HepG2 (cell line): ENCODE measurements at regions not wholly inside any gene's neighbourhood (a gene's known extent, or its start where the extent isn't known, plus 50 kb on each side); places are given as distances from the start of the nearest gene placed in this dataset.

Source experiments
- ARHGAP35 ChIP-seq: sonication (generic); formaldehyde crosslinking; IDR thresholded peaks from 2 replicates; pipeline ENCODE4 v1.9.0; 2022; ENCODE audit warnings: mild to moderate bottlenecking, inconsistent platforms, moderate library complexity, missing genetic modification reagents, borderline replicate concordance
- HCFC1 ChIP-seq: fragments of 150-350 bp; IDR thresholded peaks from 2 replicates; pipeline ENCODE4 v1.6.1; 2014; ENCODE audit warnings: low read depth, low read length
- KLF13 ChIP-seq: sonication (generic); formaldehyde crosslinking; IDR thresholded peaks from 2 replicates; pipeline ENCODE4 v1.4.0; 2020; ENCODE audit warnings: mild to moderate bottlenecking, missing genetic modification reagents
- NONO ChIP-seq, 2 experiments: fragments of 450-650 bp in 1 of 2; sonication (generic) in 1 of 2; formaldehyde crosslinking in 1 of 2; IDR thresholded peaks in 1 of 2; conservative IDR thresholded peaks in 1 of 2; 2 replicates each; pipeline versions ENCODE4 v1.6.1 to v1.8.0; 2017 to 2022; ENCODE audit warnings: mild to moderate bottlenecking in 1 of 2, missing genetic modification reagents in 1 of 2, moderate library complexity in 1 of 2
- ZNF557 ChIP-seq: sonication (generic); formaldehyde crosslinking; IDR thresholded peaks from 2 replicates; pipeline ENCODE4 v1.4.0; 2020; ENCODE audit warnings: missing genetic modification reagents

- TF ChIP-seq HCFC1, result no peak
- no peak for TF ChIP-seq ZNF557 (CRISPR knock-in tag)
- no peak for TF ChIP-seq KLF13 (CRISPR knock-in tag)
- TF ChIP-seq ARHGAP35 (CRISPR knock-in tag), result no peak
- TF ChIP-seq NONO (IDR thresholded peaks at IDR 0.05), result no peak
- TF ChIP-seq NONO (CRISPR knock-in tag; conservative IDR thresholded peaks at IDR 0.05), result no peak
Measured at GRCh38 chr3:182331341-182331740, 462.0 kb upstream of the ATP11B start.
